Posterior vena cava (tissue), 2 donors: ENCODE measurements at regions not wholly inside any gene's neighbourhood (a gene's known extent, or its start where the extent isn't known, plus 50 kb on each side); places are given as distances from the start of the nearest gene placed in this dataset.

Experiments
- DNase-seq: peaks from one replicate; pipeline ENCODE4 v3.0.0-alpha.2; 2020; ENCODE audit warnings: low spot score
- intact Hi-C, 2 donors: fragments of 100-400 bp; cut with DNase I; formaldehyde crosslinking; loops; one replicate each; pipeline versions ENCODE4 v1.14.1 to v1.14.2; 2022 to 2023
- donor health status: DM: yes; HTN: yes; CAD: no.
- donor health status: DM: yes; HTN: yes; CAD: no.

DNA sequence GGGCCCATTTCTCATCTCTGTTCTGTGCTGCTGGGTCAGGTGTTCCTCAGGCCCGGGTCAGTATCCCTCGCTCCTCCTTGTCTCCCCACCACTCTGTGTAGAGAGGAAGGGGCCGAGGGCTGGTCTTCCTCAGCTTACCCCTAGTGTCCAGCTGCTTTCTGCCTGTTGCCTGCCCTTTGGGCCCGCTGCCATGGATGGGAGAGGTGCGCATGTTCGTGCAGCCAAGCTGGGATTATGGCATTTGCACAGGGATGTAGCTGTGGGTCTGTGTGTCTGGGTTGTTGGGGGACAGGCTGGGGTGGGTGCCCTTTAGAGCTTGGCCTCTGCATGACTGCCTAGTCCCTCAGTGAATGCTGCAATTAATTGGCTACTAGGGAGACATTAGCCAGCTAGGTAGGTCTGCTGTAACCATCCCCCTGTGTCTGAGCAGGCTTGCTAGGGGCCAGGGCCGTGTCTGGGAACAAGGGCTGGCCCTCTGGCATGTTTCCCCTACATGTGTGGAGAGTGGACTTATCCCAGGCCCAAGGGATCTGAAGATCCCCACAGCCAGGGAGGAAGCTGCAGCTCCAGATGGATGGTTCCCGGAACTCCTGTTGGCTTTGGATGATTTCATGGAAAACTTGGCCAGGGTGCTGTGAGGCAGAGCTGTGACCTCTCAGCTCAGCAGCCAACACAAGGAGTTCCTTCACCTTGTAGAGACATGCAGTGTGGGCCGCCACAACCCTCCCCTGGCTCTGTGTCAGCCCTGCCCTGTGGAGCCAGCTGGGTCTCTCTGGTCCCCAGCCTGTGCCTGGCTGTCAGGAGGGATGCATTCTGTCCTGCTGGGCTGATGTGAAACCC, 161.9 kb downstream of the MACROH2A1 start:
- intact Hi-C loops: no loop called here
- DNase-seq: peak; percentile 78

DNA sequence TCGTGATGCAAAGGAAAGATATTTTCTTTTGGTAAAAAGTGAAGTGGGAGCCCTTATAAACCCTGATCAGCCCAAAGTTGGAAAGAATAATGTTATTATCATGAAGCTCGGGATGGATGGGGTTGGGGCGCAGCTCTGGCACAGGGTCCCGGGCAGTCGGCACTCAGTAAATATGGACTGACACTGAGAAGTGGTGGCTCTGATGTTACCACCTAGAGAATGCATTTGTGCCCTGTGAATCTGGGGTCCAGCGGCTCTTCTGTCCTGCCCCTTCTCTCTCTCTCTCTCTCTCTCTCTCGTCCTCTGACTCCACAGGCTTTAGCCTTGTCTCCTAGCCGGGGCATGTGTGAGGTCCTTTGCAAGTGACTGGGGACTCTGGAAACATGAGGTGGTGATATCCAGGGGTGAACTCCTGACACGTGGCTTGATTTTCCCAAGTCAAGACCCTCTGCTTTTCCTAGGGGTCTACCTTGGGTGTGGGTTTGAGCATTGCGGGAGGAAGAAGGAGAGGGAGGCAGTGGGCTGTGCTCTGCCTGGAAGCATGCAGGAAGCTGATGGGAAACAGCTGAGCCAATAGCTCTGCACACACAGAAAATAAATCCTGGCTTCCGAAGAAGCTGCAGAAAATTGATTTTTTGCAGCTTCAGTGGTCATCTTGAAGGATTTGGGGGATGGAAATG, 162.7 kb downstream of the MACROH2A1 start:
- intact Hi-C loops: no loop called here
- DNase-seq: peak; percentile 24

DNA sequence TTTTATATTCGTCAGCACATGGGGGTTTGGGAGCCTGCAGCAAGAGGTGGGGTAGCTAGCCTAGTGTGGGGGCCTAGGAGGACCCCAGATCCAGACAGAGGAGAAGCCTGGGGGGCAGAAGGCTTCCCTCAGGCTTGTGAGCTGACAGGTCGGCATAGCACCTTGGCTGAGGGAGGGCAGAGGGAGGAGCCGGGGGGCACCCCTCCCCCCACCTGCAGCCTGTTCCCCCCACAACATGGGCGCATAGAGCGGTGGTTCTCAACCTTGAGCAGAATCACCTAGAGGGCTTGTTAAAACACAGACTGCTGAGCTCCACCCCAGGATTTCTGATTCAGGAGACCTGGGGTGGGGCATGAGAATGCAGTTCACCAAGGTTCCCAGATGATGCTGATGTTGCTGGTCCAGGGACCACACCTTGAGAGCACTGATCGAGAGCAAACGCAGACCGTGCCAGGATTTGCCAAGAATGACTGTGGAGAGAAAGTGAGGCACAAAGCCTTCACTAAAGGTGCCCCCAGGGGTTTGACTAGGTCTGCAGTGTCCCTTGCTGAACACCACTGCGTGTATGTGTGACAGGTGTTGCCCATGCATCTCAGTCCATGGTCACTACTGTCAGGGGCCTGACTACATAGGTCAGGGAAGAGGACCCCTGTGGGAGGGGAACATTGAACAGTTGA, 163.3 kb downstream of the MACROH2A1 start:
- peak; percentile 35 for DNase-seq
- intact Hi-C loops: no loop called here

DNA sequence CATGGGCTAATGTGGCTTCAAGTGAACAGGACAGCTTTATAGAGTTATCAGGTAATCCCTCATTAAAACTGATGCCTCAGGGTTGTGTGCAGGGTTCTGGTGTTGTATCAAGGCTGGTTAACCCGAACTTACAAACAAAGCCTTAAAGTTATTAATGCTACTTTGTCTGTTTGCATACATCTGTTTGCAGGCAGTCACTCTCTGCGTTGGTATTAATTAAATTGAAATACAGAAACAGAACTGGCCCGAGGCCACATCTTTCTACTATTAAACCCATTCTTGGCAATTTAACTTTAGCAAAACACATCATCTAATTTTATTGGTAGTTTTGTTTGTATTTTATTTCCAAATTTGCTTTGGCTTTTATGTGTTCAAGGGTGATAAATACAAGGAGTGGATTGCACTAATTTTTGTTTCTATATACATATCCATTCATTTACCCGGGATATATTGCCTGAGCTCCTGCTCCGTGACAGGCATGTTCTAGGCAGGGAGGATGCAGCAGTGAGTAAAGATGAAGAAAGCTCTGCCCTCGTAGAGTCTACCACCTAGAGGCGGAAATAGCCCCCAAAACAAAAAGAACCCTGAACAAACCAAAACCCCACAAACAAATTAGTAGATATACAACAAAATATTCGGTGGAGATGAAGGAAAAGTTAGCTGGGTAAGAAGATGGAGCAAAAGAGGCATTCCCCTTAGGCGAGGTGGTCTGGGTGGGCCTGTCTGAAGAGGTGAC, 164.2 kb downstream of the MACROH2A1 start:
- intact Hi-C loops: no loop called here
- no peak for DNase-seq

DNA sequence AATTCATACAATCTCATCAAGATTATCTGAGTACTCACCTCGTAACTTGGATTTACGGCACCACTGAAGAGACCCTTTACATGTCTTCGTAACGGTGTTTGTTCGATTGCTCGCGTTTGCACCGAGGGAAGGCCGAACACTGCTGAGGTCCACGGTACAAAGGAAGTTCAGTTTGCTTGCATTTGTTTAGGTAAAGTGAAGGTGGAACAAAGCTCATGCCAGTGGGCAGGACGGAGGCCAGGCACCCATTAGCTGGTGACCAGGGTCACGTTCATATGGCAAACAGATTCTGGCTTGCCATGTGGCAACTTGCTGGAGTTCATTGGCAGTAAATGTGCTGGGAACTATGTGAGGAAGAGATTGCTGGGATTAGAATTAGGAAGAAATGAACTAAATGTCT, 164.8 kb downstream of the MACROH2A1 start:
- intact Hi-C loops: no loop called here
- peak; percentile 59 for DNase-seq

DNA sequence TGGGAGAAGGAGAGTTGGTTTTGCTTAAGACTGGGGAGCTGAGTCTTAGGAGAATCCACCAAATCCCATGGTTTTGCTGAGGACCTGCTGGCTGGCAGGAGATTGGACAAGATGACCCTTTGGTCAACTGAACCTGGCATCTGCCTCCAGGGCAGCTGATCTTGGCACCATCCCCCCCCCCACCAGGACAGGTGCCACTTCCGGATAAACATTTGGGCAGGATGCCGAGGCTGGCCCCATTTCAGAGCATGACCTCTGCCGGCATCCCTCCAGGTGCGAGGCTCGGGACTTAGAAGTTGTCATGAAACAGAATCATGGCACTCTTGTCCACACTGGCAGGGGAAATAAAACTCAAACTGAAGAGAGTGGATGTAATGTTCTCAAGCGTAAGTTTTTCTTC, 165.6 kb downstream of the MACROH2A1 start:
- intact Hi-C loops: no loop called here
- DNase-seq: peak; percentile 59

DNA sequence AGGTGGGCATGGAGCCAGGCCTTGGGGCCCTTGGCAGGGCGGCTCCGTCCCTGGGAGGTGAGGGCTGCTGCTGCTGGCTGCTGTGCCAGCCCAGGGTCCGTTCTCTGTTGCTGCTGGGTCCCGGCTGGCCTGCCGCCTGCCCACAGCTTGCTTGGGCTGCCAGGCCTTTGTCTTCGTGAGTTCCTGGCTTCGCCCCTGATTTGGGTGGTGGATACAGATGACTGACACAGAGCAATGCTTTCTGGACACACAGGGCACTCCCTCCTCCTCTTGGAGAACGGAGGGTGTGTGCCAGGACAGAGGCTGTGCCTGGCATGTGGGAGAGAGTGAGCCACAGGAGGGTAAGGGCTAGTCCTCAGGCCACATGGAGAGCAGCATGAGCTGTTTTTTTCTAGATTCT, 166.1 kb downstream of the MACROH2A1 start:
- DNase-seq: peak; percentile 43
- intact Hi-C loops: no loop called here

DNA sequence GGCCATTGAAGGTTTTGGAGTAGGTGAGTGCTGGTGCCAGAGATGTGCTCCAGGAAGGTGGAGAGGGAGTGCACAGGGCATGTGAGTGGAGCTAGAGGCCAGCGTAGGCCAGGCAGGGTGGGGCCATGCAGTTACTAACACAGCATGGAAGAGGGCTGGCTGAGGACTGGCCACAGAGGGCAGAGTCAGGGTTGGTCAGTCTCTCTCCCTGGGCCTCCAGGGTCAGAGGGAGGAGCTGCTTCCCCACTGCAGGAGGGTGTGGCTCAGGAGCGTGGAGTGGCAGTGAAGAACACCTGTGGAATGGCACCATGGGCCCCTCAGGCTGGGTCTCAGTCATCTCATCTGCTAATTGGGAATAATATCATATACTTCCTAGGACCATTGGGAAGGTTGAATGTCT, 167.7 kb downstream of the MACROH2A1 start:
- peak; percentile 75 for DNase-seq
- intact Hi-C loops: no loop called here

DNA sequence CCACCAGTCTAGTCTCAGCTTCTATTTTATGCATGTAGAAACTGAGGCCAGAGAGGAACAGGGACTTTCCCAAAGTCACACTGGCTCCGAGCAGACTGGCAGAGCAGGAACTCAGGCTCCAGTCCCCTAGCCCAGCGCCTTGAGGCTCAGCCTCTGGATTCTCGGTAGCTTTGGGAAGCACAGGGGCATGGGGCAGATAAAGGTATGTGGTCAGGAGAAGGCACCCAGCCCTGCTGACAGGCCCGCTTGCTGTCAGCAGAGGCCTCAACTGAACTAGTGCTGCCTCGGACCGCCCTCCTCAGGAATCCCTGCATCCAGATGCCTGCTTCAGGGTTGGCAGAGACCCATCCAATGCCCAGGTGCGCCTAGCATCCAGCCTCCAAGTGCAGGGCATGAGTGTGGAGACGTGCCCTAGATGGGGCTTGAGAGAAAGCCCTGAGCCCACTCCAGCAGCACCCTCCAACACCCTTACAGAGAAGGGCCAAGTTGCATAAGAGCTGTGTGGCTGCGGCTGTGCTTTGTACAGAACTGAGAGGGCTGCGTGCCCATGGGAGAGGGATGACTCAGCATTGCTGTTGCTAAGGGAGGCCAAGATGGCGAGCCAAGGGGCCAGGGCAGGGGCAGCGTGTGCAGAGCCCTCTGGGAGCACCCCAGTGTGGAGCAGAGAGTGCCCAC, 168.6 kb downstream of the MACROH2A1 start:
- intact Hi-C loops: no loop called here
- peak; percentile 91 for DNase-seq

DNA sequence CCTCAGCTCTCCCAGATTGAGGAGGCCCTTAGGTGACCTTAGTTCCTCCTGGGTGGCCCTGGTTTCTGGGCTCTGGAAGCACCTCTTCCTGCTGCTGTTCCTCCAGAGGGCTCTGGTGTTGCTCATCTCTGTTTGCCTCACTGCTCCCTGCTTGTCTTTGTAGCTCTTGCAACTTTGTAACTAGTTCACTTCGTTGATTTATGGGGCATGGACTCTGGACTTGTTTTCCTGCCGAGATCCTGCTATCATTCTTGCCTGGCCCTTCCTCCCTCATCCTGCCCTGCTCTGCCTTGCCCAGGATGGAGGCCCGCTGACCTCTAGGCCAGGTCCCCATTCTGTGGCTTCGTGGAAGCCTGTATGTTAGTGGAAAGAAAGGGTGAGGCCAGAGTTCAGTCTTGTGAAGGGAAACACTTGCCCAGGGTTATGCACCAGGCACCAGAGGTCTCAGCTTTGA, 169.3 kb downstream of the MACROH2A1 start:
- intact Hi-C loops: no loop called here
- peak; percentile 38 for DNase-seq

DNA sequence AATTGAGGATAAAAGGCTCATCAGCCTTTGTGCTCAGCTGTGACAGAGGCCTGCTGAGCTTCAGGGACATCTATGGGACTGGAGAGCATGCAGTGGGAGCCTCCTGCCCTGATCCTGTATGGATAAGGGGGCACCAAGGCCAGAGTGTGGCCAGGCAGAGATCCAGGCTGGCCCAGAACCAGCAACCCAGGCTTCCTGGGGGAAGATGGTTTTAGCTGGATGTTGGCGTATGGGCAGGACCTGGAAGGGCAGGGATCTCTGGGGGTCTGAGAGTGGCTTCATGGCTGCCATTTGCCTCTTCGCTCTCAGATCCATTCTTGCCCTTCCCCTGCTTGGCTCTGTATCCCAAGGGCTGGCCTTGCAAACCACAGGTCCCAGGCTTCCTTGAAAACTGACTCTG, 169.9 kb downstream of the MACROH2A1 start:
- DNase-seq: peak; percentile 62
- intact Hi-C loops: no loop called here

DNA sequence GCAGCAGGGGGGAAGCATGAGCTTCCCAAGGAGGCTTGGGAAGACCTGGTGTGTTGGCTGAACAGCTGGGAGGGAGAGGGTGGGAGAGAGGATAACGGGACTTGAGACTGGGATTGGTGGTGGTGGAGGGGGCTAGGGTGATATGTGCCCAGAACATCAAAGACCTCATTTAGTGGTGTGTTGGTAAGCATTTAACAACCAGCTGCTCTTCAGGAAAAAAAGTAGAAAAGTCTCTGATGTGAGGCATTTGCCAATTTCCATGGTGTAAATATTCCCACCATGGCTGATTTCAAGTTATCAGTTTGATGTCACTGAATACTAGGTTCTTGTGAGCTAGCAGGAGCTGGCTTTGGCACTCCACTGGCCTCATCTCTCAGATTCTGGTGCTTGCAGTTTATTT, 170.8 kb downstream of the MACROH2A1 start:
- DNase-seq: peak; percentile 30
- intact Hi-C loops: no loop called here

DNA sequence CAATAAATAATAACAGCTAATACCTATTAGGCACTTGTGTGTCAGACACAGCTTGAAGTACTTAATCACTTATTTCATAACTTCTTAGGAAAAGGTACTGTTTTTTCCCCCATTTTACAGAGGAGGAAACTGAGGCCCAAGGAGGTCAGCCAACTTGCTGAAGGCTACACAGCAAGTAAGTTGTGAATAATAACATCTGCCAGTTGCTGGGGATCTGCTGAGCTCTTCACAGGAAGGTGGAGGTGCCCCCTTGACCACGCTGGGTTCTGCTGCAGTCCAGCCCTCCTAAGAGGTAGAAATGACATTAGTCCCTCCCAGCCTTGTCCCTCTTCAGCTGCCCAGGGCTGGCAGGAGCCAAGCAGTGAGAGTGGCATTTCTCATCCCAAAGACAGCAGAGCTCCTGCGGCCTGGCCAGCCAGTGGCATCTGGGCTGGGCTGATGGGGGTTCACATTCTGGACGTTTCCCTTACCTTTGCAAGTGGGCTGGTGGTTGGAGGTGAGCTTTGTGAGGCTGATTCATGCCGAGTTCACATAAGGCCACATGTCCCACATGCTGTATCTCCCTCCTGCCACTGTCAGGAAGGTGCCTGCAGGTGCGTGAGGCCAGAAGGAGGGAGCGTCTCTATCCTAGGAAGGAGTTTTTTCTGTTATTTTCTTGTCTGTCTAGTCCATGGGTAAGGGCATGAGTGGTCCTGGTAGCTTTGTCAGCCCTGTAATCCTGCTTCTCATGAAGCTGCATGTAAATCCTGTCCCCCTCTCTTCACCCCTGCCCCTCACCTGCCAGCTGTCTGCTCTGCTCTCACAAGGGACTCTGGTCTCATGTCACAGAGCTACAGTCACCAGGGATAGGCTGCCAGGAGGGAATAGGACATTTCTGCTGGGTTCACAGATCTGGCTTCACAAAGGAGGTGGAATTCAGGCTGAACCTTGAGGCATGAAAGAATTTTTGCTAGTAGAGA, 171.7 kb downstream of the MACROH2A1 start:
- intact Hi-C loops: no loop called here
- peak; percentile 66 for DNase-seq

DNA sequence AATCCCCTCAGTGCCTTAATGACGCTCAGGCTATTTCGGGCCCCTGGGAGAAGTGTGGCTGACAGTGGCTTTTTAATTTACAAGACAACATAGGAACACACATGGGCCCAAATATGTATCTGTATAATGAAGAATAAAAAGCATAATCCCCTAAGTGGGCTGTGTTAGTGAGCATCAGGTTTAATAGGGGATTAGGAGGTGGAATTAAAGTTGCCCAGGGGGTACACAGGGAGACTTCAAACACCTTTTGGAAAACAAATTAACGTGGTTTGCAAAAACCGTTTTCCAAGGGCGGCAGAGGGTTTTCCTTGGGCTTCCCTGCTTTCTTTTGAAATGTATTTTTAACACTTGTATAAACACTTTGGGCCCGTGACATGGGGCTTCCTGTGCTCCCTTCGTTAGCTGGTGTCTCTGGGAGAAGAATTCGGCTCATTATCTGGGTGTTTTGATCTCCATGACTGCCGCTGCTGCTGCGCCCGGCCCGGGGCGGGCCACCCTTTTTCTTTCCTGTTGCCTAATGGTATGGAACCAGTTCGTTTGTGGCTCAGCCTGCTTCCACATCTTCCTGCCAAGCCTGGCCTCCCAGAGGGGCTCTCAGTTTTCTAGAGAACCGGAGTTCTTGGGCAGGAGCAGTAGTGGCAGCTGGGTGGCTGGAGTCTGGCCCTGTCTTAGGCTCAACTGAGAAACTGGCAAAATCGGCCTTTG, 173.0 kb downstream of the MACROH2A1 start:
- DNase-seq: peak; percentile 77
- intact Hi-C loops: no loop called here

DNA sequence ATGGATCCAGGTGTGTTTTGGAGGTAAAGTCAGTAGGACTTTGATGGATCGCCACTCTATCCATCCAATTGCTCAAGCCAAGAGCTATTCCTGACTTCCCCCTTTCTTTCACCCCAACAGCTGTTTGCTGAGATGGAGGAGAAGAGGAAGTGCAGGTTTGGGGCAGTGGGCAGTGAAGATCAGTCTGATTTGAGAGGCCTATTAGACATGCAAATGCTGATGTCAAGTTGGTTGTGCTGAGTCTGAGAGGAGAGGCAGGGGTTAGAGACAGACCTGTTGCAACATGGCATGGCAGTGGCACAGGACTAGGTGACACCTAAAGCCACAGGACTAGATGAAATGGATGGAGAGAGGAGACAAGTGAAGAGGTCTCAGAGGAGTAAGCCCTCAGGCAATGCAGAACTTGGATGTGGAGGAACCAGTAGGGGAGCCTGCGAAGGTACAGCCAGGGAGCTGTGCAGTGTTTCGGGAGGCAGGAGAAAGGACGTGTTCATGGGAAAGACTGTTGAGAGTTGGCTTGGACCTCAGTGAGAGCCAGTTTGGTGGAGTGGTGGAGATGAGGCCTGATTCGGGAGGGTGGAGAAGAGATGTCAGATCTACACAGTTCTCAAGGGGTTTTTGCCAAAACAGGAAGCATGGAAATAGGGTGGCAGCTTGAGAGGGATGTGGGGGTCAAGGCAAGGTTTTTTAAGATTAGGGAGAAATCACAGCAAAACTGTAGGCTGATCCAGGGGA, 175.0 kb downstream of the MACROH2A1 start:
- DNase-seq: peak; percentile 36
- intact Hi-C loops: no loop called here

DNA sequence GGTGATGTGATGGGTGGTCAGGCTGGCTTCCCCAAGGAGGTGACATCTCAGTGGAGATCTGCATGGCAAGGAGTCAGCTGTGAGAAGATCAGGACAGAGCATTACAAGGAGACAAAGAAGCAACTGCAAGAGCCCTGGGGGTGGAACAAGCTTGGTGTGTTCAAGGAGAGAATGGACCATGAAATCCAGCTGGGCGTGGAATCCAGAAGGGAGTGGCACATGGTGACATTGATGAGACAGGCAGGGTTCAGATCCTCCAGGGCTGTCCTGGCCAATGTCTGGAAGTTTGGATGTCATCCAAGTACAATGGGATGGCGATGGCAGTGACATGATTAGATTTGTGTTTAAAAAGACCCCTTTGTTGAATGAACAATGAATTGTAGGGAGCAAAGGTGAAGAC, 175.6 kb downstream of the MACROH2A1 start:
- peak; percentile 13 for DNase-seq

DNA sequence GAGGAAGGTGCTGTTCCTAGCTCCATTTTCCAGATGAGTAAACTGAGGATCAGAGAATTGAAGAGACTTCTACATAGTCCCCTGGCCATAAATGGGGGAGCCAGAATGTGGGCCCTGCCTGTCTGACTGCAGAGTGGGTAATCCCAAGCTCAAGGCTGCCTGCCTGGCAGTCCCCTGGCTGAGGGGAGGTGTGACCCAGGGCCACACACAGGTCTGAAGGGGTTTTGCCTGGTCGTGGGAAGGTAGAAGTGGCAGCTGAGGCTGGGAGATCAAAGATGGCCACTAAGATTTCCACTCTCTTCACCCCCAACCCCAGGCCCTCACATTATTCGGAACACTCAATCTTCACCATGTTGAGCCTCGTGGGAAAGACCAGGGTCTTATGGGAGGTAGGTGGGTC, 176.3 kb downstream of the MACROH2A1 start:
- DNase-seq: peak; percentile 41
- intact Hi-C loops: no loop called here

More for the DNA sequence above, 175.6 kb downstream of the MACROH2A1 start:
- intact Hi-C loops: no loop called here
